Keratinocyte (primary cell): ENCODE measurements at regions not wholly inside any gene's neighbourhood (a gene's known extent, or its start where the extent isn't known, plus 50 kb on each side); places are given as distances from the start of the nearest gene placed in this dataset.

ENCODE experiments used
- DNase-seq: peaks from one replicate; pipeline ENCODE4 v3.0.0-alpha.2; 2011; ENCODE audit warnings: low read depth, missing footprints, low spot score
- FAIRE-seq: peaks from 2 replicates; lab custom pipeline; 2011; peaks lifted over from hg19 to GRCh38; lab: Jason Lieb, UNC
- H2AFZ ChIP-seq: 2 replicates; pipeline ENCODE4 v1.6.0; 2012; ENCODE audit warnings: low read length, control low read depth, inconsistent platforms; ENCODE audit not compliant: control insufficient read depth
- H3K27ac ChIP-seq: 2 replicates; pipeline ENCODE4 v1.5.1; 2011; ENCODE audit warnings: low read length; ENCODE audit not compliant: control insufficient read depth, insufficient read depth
- H3K27me3 ChIP-seq: 3 replicates; pipeline ENCODE4 v1.6.0; 2011; ENCODE audit warnings: low read length; ENCODE audit not compliant: control insufficient read depth, insufficient read depth; ENCODE audit errors: extremely low read depth
- H3K36me3 ChIP-seq, 2 experiments: 2 replicates in 1 of 2; 3 replicates in 1 of 2; pipeline ENCODE4 v1.5.1; 2011; ENCODE audit warnings: low read length in 2 of 2, mild to moderate bottlenecking in 1 of 2; ENCODE audit not compliant: control insufficient read depth in 2 of 2, insufficient read depth in 2 of 2; ENCODE audit errors: extremely low read depth in 1 of 2
- H3K4me1 ChIP-seq: 3 replicates; pipeline ENCODE4 v1.5.1; 2011; ENCODE audit warnings: low read length; ENCODE audit not compliant: control insufficient read depth, insufficient read depth; ENCODE audit errors: extremely low read depth
- H3K4me2 ChIP-seq: 3 replicates; pipeline ENCODE4 v1.6.0; 2011; ENCODE audit warnings: low read depth, low read length; ENCODE audit not compliant: control insufficient read depth, insufficient read depth; ENCODE audit errors: extremely low read depth
- H3K4me3 ChIP-seq, 3 experiments: fragments of 200-600 bp in 1 of 3; sonication (generic) in 1 of 3; 2 replicates in 2 of 3; 3 replicates in 1 of 3; pipeline ENCODE4 v1.5.1; 2011 to 2016; ENCODE audit warnings: low read length in 3 of 3, mild to moderate bottlenecking in 3 of 3, control low read depth in 2 of 3, inconsistent platforms in 1 of 3, low read depth in 1 of 3, mixed read lengths in 1 of 3, mixed run types in 1 of 3, moderate library complexity in 1 of 3; ENCODE audit not compliant: control insufficient read depth in 2 of 3, insufficient read depth in 2 of 3; ENCODE audit errors: extremely low read depth in 1 of 3
- H3K79me2 ChIP-seq: 2 replicates; pipeline ENCODE4 v1.6.0; 2012; ENCODE audit warnings: low read length; ENCODE audit not compliant: control insufficient read depth, insufficient read depth
- H3K9ac ChIP-seq: 3 replicates; pipeline ENCODE4 v1.6.0; 2011; ENCODE audit warnings: low read length; ENCODE audit not compliant: control insufficient read depth, insufficient read depth; ENCODE audit errors: extremely low read depth
- H3K9me1 ChIP-seq: 3 replicates; pipeline ENCODE4 v1.6.0; 2011; ENCODE audit warnings: low read length; ENCODE audit not compliant: control insufficient read depth, insufficient read depth; ENCODE audit errors: extremely low read depth
- H3K9me3 ChIP-seq: 2 replicates; pipeline ENCODE4 v1.5.1; 2012; ENCODE audit warnings: low read depth, low read length; ENCODE audit not compliant: control insufficient read depth
- H4K20me1 ChIP-seq: 3 replicates; pipeline ENCODE4 v1.6.0; 2011; ENCODE audit warnings: low read length; ENCODE audit not compliant: control insufficient read depth, insufficient read depth; ENCODE audit errors: extremely low read depth
- CTCF ChIP-seq, 3 experiments: IDR thresholded peaks in 1 of 3; conservative IDR thresholded peaks in 1 of 3; optimal IDR thresholded peaks in 1 of 3; 2 replicates in 2 of 3; 3 replicates in 1 of 3; pipeline versions ENCODE3 to v1.5.1; 2011; ENCODE audit warnings: low read length in 3 of 3, mild to moderate bottlenecking in 3 of 3, moderate library complexity in 2 of 3, control low read depth in 1 of 3, inconsistent platforms in 1 of 3; ENCODE audit not compliant: insufficient read depth in 2 of 3; ENCODE audit errors: extremely low read depth in 1 of 3
- EZH2 ChIP-seq: IDR thresholded peaks from one replicate; pipeline ENCODE4 v1.6.1; 2012; ENCODE audit warnings: inconsistent platforms, mild to moderate bottlenecking, low read length, moderate library complexity
- dilution Hi-C: fragments of 300-500 bp; cut with MboI; formaldehyde crosslinking; loops from one replicate; pipeline ENCODE4 v1.7.0; 2020; ENCODE audit warnings: low sequenced_read_pairs; ENCODE audit not compliant: extremely low pct_ligation_motif_present

- no peaks in the 10 kb centered on the region for H3K9me3 ChIP-seq
Observed at GRCh38 chr11:134519788-134520187, 107.7 kb upstream of the B3GAT1 start.

GRCh38 chr11:134519390-134519750 is 107.3 kb upstream of the B3GAT1 start:
- Histone ChIP-seq H3K4me2 (no peak overlapping the region), H3K9me3 (no peaks in the 10 kb centered on the region)

More at GRCh38 chr11:134519788-134520187, 107.7 kb upstream of the B3GAT1 start:
- TF ChIP-seq EZH2 (no peak), CTCF (optimal IDR thresholded peaks at IDR 0.05 in 1 of 3, IDR thresholded peaks at IDR 0.05 in 1 of 3, conservative IDR thresholded peaks at IDR 0.05 in 1 of 3; ENCODE audit: extremely low read depth in 1 of 3, insufficient read depth in 2 of 3, low read length in 3 of 3) (no peak)
- no peaks in the 10 kb centered on the region for H4K20me1 ChIP-seq
- H3K36me3 ChIP-seq, result no peaks in the 10 kb centered on the region
- H3K27ac ChIP-seq, result no peak overlapping the region
- no peak overlapping the region for H3K4me3 ChIP-seq
- no peaks in the 10 kb centered on the region for H3K79me2 ChIP-seq
- no peaks in the 10 kb centered on the region for H3K27me3 ChIP-seq
- no peak overlapping the region for H3K9ac ChIP-seq
- no peaks in the 10 kb centered on the region for H3K4me1 ChIP-seq
- FAIRE-seq, result no peak
- no peak overlapping the region for H3K4me2 ChIP-seq
- dilution Hi-C loops, result no loop called here
- no peak overlapping the region for H2AFZ ChIP-seq
- no peak for DNase-seq
- H3K9me1 ChIP-seq, result no peaks in the 10 kb centered on the region

More at GRCh38 chr11:134519390-134519750, 107.3 kb upstream of the B3GAT1 start:
- Histone ChIP-seq H3K27ac (no peak overlapping the region), H3K27me3 (no peaks in the 10 kb centered on the region), H3K79me2 (no peaks in the 10 kb centered on the region), H3K9ac (no peak overlapping the region), H3K4me3 (no peak overlapping the region), H4K20me1 (no peaks in the 10 kb centered on the region), H3K36me3 (no peaks in the 10 kb centered on the region), H3K9me1 (no peaks in the 10 kb centered on the region), H3K4me1 (no peaks in the 10 kb centered on the region), H2AFZ (no peak overlapping the region)
- dilution Hi-C loops, result no loop called here
- TF ChIP-seq EZH2 (no peak), CTCF (optimal IDR thresholded peaks at IDR 0.05 in 1 of 3, IDR thresholded peaks at IDR 0.05 in 1 of 3, conservative IDR thresholded peaks at IDR 0.05 in 1 of 3; ENCODE audit: extremely low read depth in 1 of 3, insufficient read depth in 2 of 3, low read length in 3 of 3) (no peak)
- FAIRE-seq, result no peak
- no peak for DNase-seq
